ENCODE measurements at regions not wholly inside any gene's neighbourhood (a gene's known extent, or its start where the extent isn't known, plus 50 kb on each side); places are given as distances from the start of the nearest gene placed in this dataset.

GRCh38 chr6:117050301-117050700 is 173.3 kb downstream of the RFX6 start:
- Histone ChIP-seq H3K4me3 (no peak overlapping the region), H3K9me3 (no peaks in the 10 kb centered on the region), H3K27me3 (ENCODE audit: low read depth) (no peaks in the 10 kb centered on the region), H3K4me1 (no peaks in the 10 kb centered on the region), H3K27ac (no peak overlapping the region), H3K36me3 (no peaks in the 10 kb centered on the region)
- intact Hi-C loops (cut with DNase I): no loop called here
- ATAC-seq: no peak
- DNase-seq: no peak
- TF ChIP-seq CTCF (IDR thresholded peaks at IDR 0.05): no peak

- Histone ChIP-seq H3K4me1 (no peaks in the 10 kb centered on the region), H3K27me3 (ENCODE audit: low read depth) (no peaks in the 10 kb centered on the region), H3K36me3 (no peaks in the 10 kb centered on the region), H3K4me3 (no peak overlapping the region), H3K9me3 (no peaks in the 10 kb centered on the region), H3K27ac (no peak overlapping the region)
- no peak for ATAC-seq
- intact Hi-C loops (cut with DNase I): no loop called here
- TF ChIP-seq CTCF (IDR thresholded peaks at IDR 0.05): no peak
- DNase-seq: no peak
These were observed 193.2 kb upstream of the VGLL2 start for GRCh38 chr6:117072134-117072533.

- Histone ChIP-seq H3K36me3 (no peaks in the 10 kb centered on the region), H3K9me3 (no peaks in the 10 kb centered on the region), H3K27me3 (ENCODE audit: low read depth) (no peaks in the 10 kb centered on the region), H3K4me1 (no peaks in the 10 kb centered on the region), H3K27ac (no peak overlapping the region), H3K4me3 (no peak overlapping the region)
- no peak for TF ChIP-seq CTCF (IDR thresholded peaks at IDR 0.05)
- ATAC-seq: no peak
- intact Hi-C loops (cut with DNase I): no loop called here
- no peak for DNase-seq
These were observed 192.6 kb upstream of the VGLL2 start for GRCh38 chr6:117072781-117073180.

GRCh38 chr6:117074672-117075071 is 190.7 kb upstream of the VGLL2 start:
- Histone ChIP-seq H3K27me3 (ENCODE audit: low read depth) (no peaks in the 10 kb centered on the region), H3K9me3 (no peaks in the 10 kb centered on the region), H3K4me3 (no peak overlapping the region), H3K36me3 (no peaks in the 10 kb centered on the region), H3K27ac (no peak overlapping the region), H3K4me1 (no peaks in the 10 kb centered on the region)
- DNase-seq: no peak
- TF ChIP-seq CTCF (IDR thresholded peaks at IDR 0.05): no peak
- intact Hi-C loops (cut with DNase I): no loop called here
- no peak for ATAC-seq

- Histone ChIP-seq H3K27me3 (ENCODE audit: low read depth) (no peaks in the 10 kb centered on the region), H3K4me1 (no peaks in the 10 kb centered on the region), H3K36me3 (no peaks in the 10 kb centered on the region), H3K9me3 (no peaks in the 10 kb centered on the region), H3K4me3 (no peak overlapping the region), H3K27ac (no peak overlapping the region)
- no peak for ATAC-seq
- intact Hi-C loops (cut with DNase I): no loop called here
- no peak for DNase-seq
- TF ChIP-seq CTCF (IDR thresholded peaks at IDR 0.05): no peak
These were observed 190.1 kb upstream of the VGLL2 start for GRCh38 chr6:117075218-117075617.

GRCh38 chr6:117076076-117076475 is 189.3 kb upstream of the VGLL2 start:
- intact Hi-C loops (cut with DNase I): no loop called here
- ATAC-seq: no peak
- no peaks in the 10 kb centered on the region for H3K4me1 ChIP-seq
- no peak overlapping the region for H3K4me3 ChIP-seq
- H3K36me3 ChIP-seq: no peaks in the 10 kb centered on the region
- H3K9me3 ChIP-seq: no peaks in the 10 kb centered on the region
- no peak for TF ChIP-seq CTCF (IDR thresholded peaks at IDR 0.05)
- no peaks in the 10 kb centered on the region for H3K27me3 ChIP-seq (ENCODE audit: low read depth)
- H3K27ac ChIP-seq: no peak overlapping the region
- no peak for DNase-seq

All from lower lobe of right lung (tissue), 2 donors.